Stimulated activated CD8-positive, alpha-beta memory T cell treated with anti-CD3 and anti-CD28 coated beads, Interleukin-12 subunit alpha, Interleukin-12 subunit beta, amount 100 ng/mL, for 24 hours (primary cell): ENCODE measurements at regions not wholly inside any gene's neighbourhood (a gene's known extent, or its start where the extent isn't known, plus 50 kb on each side); places are given as distances from the start of the nearest gene placed in this dataset.
"Not testable (repeated sequence)": the region's sequence is repeated elsewhere in the genome, so short reads cannot be mapped to it uniquely, and the experiment has no call there.

Experiments
- DNase-seq: peaks from one replicate; pipeline ENCODE4 v3.0.0-alpha.2; 2020; ENCODE audit errors: extremely low read depth

DNA sequence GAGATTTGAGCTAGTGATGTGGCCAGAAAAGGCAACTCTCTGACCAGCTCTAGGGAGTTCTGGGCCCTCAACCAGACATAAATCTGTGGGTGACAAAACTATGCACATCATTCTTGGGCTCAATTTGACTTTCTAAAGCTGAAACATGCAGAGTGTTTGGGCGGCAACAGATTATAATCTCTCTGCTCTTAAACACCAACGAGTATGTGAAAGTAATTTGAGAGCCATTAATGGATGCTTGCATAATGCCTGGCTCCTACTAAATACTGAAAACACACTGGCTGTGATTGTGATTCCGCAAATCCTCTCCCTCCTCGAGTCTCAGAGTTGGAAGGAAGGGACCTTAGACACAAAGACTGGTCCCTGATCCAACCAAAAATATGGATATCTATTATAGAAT lies 186.7 kb downstream of the UACA start:
- no peak for DNase-seq

DNA sequence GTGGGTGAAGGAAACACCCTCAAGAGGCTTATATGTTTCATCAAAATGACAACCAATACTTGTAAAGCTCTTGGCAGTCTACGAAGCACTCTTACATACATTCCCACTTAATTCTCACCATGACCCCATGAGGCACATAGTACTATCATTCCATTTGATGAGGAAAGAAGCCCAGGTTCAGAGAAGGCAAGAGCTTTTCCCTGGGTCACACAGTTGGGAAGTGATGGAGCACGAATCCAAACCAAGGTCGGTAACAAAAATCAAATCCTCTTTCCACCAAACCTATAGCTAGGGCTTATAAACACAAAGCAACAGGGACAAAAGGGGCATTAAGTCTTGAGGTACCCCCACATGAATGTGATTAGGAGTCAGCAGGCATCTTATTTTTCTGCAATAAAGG lies 187.1 kb downstream of the UACA start:
- DNase-seq = no peak

DNA sequence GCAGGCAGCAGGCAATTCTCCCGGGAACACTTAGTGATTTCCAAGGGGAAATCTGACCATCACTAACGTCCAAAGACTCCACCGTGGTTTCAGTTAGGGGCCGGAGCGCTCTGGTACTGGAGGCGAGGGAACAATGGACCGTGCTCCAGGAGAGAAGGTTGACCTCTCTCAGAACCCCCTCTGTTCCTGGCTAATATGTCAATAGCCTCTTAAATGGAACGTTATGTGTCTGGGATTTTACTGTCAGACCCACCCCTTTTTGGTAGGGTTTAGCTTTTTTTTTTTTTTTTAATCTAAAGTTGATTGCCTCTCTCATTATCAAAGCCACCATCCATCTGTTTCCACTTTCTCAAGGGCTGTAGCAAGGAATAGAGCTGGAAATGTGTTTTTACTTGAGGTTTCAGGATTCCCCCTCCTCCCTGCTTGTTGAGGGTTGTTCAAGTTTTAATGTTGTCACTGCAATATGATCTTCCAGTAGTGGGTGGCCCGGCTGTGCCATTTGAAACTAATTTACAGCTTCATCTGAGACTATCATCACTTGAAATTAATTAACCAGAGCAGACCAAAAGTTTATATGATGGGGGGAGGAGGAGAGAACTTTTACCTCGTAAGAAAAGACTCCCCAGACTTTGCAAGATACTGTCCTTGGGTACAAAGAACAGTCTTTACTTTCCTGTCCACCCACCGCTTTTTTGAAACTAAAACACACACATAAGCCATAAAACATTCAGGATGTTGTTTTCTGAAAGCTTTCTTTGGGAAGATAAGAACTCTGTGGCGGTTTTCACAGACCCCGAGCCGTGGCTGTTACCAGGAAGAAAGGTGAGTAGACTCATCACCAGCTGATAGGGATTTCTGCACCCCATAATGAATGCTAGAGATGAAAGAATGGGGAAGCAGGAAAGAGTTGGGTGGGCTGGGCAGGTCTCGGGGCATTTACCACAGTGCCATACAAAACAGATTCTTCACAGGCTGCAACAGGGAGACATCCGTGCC lies 187.8 kb downstream of the UACA start:
- no peak for DNase-seq

DNA sequence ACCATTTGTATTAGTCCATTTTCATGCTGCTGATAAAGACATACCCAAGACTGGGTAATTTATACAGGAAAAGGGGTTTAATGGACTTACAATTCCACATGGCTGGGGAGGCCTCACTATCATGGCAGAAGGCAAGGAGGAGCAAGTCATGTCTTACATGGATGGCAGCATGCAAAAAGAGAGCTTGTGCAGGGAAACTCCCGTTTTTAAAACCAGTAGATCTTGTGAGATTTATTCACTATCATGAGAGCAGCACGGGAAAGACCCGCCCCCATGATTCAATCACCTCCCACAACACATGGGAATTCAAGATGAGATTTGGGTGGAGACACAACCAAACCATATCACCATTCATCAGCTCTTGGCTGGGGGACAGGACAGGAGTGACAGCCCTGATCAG lies 189.0 kb downstream of the UACA start:
- not testable (repeated sequence) for DNase-seq

DNA sequence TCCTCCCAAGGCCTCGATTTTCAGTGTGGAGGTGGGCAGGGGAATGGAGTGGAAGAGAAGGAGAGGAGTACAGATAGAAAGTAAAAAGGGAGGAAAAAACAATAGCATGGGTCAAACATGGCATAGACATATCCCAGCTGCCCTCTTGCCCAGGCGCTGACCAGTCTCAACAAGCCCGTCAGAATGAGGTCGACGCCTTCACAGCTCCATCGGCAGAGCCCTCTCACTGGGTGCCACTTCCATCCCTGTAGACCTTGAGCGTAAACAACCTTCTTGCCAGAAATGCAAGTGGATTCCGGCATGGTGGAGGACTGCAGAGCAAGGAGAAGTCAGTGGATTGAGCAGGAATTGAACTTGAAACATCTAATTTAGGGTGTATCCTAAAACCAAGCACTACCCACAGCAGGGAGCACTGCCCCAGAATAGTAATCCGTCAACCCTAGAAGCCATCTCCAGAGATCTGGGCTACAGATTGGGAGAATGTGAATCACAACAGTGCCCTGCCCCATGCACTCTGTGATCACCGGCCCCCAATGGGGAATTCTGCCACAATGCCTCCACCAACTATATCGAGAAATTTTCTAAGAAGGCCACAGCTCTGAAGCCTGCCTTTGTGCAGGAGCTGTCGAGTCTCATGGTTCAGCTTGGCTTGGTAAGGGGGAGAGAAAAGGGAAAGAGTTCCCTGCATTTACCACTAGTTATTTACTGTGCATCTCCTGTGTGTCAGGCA lies 190.1 kb downstream of the UACA start:
- no peak for DNase-seq

DNA sequence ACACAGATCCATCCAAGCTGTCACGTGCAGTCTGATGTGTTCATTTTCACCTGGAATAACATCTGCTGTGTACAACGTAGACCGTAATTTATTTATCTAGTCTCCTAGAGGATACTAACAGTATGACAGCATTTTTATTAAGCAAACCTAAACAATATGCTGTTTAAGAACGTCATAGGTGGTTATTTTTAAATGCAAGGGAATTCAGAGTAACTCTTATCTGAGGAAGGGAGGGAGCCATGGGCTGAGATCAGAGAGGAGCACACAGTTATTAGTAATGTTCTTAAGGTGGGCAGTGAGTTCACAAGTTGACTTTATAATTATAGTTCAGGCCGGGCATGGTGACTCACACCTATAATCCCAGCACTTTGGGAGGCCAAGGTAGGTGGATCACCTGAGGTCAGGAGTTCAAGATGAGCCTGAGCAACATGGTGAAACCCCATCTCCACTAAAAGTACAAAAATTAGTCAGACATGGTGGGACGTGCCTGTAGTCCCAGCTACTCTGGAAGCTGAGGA lies 193.6 kb downstream of the UACA start:
- no peak for DNase-seq

DNA sequence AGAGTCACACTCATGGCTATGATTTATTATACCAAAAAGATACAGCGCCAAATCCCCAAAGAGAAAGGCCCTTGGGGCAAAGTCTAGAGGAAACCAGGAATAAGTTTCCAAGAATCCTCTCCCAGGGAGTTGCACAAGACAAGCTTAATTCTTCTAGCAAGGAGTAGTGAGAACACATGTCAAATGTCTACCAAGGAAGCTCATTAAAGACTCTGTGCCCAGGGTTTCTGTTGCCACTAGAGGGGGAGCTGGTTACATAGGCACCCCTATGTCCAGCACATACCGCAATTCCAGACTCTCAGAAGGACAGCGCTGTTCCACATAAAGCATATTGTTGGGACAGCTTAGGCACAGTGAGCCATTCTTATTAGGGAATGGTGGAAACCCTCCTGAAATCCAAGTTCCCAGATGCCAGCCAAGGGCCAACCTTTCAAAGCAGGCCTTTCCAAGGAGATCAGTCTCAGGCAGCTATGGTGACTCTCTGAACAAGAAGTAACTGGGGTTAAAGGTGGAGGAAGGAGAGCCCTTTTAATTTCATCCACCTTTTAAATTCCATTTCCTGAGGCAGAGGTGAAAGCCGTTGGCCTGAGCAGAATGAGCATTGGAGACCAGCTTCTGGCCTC lies 194.2 kb downstream of the UACA start:
- DNase-seq = no peak

DNA sequence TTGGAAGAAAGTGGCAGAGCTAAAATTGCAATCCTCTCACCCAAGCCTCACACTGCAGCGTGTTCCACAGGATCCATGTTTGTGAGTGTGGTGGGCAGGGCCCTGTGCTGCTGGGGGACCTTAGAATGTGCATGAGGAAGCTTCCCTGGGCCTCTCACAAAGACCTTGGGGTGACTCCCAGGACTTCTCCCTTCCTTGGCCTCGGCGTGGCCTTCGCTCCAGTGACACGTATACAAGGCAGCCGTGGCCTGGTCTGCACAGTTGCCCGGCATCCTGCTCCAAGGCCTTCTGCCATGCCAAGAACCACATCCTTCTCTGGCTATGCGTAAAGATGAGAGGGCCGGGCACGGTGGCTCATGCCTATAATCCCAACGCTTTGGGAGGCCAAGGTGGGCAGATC lies 196.4 kb downstream of the UACA start:
- DNase-seq = no peak

DNA sequence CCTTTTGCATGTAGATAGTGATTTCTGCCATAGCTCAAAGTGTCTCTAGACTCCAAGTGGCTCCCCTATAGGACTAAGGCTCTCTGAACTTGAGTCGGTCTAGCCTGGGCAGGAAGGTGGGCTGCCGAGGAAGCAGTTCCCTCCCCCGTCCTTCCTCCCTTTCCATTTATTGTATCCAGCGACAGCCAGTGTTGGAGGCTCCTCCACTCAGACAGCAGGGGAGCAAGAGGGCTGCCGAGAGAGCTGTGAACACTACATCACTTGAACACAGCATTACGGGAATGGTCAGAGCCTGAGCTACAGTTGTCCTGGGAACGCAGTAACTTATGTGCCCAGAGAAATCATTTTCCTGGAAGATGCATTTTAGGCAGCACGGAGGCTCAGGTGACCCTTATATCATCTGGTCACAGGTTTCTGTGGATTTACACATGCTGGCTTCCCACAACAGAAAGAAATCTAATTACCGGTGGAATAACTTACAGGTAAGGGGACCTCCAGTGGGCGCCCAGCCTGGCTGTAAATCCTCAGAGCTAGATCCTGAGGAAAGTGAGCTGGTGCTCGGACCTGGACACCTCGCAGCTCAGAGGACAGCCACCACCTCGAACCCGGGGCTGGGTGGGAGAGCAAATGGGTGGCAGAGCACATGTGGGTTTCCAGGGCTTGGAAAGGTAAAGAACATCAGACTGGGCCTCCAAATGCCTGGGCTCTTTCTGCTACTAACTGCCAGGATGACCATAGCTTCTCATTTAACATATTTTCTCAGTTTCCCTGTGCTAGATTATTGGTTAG lies 197.1 kb downstream of the UACA start:
- DNase-seq = no peak

DNA sequence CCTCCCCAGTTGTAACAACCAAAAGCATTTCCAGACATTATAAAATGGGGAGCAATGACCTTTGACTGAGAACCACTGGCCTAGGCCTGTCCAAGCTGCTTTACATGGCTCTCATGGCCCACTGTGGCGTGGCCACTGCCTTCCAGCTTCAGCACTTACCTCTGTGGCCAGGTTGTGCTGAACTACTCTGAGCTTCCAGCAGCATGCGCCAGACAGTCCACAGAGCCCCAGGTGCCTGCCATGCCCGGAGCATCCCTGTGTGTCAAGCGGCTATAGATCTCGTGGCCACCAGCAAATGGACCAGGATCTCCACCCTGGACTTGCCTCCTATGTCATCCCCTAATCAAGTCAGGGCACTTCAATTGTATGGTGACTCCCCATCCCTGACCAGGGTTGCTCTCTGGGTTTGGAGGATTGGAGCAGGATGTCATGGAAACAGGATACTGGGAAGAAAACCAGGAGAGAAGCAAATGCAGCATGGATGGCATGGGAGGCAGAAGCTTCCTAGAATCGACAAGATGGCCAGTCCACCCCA lies 199.7 kb downstream of the UACA start:
- no peak for DNase-seq

DNA sequence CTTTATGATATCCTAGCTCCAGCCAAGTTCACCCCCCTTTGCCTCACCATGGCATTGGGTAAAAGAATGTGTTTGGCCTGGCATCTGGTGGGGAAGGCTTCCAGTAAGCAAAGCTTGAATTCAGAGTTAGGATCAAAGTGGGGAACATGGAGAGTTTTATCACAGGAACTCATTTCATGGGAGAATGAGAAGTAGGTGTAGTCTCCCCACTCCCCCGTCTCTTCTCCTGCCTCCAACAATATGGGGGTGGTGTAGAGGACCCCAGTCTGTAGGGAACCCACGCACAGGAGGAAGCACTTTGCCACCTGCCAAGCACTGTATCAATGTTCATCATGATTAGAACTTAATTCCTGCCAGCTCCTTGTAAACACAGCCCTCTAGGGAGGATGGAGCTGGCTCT lies 200.5 kb downstream of the UACA start:
- no peak for DNase-seq

DNA sequence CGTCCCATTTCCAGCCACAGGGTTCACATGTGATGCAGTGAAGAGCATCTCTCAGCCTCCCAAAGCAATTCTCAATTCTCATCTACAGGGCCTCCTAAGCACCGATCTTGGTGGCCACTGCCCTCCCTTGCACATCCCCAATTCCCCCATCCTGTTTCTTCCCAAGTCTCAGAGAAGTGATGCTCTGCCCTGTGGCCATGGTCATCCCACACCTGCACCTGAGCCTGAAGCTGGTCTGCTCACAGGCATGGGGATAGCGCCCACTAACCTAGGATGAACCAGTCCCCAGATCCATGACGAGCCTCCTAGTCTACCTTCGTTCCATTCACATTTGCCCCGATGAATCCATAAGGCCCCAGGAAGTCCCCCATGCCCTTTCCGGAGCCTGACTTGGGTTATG lies 201.5 kb downstream of the UACA start:
- no peak for DNase-seq

DNA sequence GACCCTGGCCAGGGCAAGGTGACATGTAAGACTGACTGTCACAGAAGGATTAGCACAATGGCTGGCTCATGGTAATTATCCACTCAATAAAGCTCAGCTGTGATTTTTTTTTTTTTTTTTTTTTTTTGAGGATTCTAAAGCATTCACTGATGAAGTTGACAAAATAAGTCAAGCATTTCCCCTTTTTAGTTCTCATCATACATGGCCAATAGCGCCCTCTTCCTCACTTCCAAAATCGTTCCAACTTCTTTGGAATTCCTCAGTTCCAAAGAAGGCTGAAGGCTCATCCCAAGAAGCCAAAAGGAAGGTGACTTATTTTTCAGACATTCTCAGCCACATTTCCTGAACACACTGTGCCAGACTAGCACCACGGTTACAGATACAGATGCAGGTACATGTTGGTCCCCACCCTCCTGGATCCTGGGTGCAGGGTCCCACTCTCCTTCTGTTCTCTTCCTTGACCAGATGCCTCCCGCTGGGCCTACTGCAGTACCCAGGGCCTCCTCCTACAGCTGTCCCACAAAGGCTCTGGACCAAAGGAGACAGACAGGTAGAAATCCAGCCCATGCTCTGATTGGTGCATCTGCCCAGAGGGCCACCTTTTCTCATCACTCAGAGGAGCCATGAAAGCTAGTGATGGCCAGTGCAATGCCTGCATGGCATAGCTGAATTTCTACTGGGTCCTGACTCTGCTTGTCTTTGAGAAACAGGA lies 202.6 kb downstream of the UACA start:
- no peak for DNase-seq

DNA sequence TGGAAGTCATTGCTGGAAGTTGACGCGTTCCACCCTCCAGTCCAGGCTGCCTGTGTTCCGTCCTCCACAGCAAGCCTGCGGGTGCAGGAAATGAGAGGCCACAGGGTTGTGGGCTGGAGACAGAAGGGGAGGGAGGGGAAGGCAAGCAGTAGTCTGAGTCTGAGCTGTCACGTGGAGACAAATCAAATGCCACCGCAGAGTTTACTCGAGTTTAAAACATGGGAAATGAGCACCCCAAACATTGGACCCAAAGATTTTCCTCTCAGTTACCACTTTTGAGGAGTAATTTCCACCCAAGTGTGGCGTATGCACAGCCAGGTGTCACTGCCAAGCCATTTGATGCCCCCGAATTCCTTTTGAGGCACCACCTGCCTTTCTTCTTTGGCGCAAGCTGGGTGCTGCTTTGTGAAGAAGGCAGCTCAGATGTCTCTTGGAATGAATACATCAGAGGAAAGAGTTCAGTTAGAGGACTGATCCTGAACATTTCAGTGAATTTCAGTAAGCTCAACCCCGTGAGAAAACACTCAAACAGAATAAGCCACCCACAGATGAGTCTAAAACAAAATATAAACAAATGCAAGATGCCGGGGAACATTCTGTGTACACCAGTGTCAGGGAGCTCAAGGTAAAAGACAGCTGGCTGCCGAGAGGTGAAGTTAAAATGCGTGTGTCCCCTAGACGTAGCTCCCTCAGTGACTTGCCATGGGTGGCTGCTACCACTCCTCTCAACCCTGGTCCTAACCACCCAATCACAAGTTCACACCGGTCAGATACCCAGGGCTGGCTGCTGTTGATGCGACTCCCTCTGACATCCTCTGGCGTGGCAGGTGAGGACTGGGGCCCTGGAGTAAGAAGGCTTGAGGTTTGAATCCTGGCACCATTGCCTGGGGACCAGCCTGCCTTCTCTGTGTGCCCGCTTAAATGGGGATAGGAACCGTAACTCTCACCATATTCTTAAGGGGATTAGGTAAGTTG lies 203.8 kb downstream of the UACA start:
- peak; percentile 12 for DNase-seq

DNA sequence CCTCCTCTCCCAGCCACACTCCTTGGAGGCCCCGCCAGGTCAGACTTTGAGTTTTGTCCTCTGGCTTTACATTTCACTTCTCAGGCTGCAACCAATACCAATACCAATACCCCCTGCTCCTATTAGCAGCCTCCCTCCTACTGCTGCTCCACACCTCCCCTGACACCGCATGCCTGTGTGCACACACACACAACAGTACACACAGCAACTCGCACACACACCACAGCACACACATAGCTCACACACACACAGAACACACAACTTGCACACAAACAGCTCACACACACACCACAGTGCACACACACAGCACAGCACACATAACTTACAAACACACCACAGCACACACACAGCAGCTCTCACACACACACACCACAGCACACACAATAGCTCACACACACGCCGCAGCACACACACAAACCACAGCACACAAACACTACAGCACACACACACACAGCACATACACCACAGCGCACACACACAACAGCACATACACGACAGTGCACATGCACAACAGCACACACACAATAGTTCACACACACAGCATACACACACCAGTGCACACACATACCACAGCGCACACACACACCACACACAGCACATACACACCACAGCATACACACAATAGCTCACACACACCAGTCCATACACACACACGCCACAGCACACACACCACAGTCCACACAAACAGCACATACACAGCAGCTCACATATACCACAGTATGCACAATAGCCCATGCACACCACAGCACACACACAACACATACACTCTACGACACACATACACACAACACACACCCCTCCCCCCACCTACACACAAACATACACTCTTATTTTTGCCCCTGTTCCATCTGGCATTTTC lies 204.7 kb downstream of the UACA start:
- no peak for DNase-seq

DNA sequence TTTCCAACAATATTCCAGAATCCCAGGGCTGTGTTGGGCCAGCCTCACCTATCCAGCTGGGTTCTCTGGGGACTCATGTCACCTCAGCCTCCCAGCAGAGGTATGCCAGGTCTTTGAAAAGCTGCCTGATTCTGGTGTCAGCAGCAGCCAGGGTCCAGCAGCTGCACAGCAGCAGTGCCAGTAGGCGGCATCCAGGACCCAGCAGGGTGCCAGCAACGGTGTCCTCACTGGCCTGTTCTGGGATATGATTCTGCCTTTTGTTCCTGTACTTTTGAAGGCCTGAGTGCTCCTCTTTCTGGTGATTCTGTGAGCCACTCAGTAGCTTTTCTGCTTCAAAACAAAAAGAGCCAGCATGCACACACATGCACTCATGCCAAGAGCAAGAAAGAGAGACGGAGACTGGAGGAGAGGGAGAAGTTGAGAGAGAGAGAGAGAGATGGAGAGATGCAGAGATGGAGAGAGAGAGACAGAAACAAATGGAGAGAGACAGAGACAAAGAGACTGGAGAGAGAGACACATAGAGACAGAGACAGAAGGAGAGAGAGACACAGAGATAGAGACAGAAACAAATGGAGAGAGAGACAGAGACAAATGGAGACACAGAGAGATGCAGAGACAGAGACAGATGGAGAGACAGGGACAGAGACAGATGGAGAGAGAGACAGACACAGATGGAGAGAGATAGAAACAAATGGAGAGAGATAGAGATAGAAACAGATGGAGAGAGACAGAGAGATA lies 205.7 kb downstream of the UACA start:
- DNase-seq = no peak

DNA sequence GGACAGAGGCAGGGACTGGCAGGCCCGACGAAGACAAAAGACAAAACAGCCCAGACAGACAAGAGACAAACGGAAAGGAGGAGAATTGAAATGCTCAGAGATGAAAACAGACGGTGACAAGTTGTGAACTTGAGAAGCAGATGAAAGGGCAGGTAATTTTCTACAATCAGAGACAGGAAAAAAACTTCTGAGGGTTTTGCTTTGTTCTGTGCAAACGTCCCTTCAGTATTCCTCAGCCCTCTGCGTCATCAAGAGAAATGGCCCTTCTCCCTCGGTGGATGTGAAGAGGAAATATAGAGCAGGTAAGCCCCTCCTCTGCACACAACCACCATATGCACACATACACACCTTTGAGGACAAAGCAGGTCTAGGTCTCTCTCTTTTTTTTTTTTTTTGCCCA lies 206.6 kb downstream of the UACA start:
- DNase-seq = no peak
